C4-2B (cell line): ENCODE measurements at regions not wholly inside any gene's neighbourhood (a gene's known extent, or its start where the extent isn't known, plus 50 kb on each side); places are given as distances from the start of the nearest gene placed in this dataset.
"Not testable (repeated sequence)": the region's sequence is repeated elsewhere in the genome, so short reads cannot be mapped to it uniquely, and the experiment has no call there.

Source experiments
- CTCF ChIP-seq: fragments of 450-650 bp; conservative IDR thresholded peaks from 2 replicates; pipeline ENCODE4 v1.5.1; 2017; ENCODE audit warnings: mild to moderate bottlenecking
- ZFX ChIP-seq: fragments of 450-650 bp; IDR thresholded peaks from 2 replicates; pipeline ENCODE4 v1.6.1; 2017

DNA sequence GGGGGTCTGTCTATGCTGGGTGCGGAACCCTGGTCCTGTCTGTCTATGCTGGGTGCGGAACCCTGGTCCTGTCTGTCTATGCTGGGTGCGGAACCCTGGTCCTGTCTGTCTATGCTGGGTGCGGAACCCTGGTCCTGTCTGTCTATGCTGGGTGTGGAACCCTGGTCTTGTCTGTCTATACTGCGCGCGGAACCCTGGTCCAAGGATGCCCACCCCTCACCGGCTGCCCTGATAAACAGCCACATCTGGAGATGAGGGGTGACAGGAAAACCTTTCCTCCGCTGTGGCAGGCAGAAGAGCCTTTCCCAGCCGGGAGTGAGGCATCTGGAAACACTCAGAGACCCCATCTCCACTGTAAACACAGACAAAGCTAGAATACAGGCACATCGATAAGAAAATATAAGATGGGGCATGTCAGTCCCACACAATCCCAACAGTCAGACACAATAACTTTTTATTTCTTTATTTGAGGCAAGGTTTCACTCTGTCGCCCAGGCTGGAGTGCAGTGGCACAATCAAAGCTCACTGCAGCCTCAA lies 359.5 kb downstream of the C16orf95 start:
- not testable (repeated sequence) for TF ChIP-seq CTCF, ZFX
